H9 (cell line): ENCODE measurements at regions not wholly inside any gene's neighbourhood (a gene's known extent, or its start where the extent isn't known, plus 50 kb on each side); places are given as distances from the start of the nearest gene placed in this dataset.

Source experiments
- DNase-seq: peaks from one replicate; pipeline ENCODE4 v3.0.0-alpha.2; 2017
- H2AFZ ChIP-seq: one replicate; pipeline ENCODE4 v1.6.1; 2013; ENCODE audit warnings: mild to moderate bottlenecking, low read length, control low read depth, moderate library complexity
- H2AK5ac ChIP-seq: 2 replicates; pipeline ENCODE4 v1.6.1; 2013; ENCODE audit warnings: low read length, control low read depth, mixed read lengths; ENCODE audit not compliant: insufficient read length
- H2BK120ac ChIP-seq: one replicate; pipeline ENCODE4 v1.6.1; 2013; ENCODE audit warnings: low read depth, mild to moderate bottlenecking, low read length, control low read depth, inconsistent platforms; ENCODE audit not compliant: poor library complexity, severe bottlenecking
- H2BK12ac ChIP-seq: 2 replicates; pipeline ENCODE4 v1.6.1; 2013; ENCODE audit warnings: low read length, control low read depth, mixed read lengths, low read depth; ENCODE audit not compliant: insufficient read length
- H2BK15ac ChIP-seq: 2 replicates; pipeline ENCODE4 v1.6.1; 2013; ENCODE audit warnings: low read depth, low read length, control low read depth
- H2BK20ac ChIP-seq: one replicate; pipeline ENCODE4 v1.6.1; 2013; ENCODE audit warnings: low read depth, mild to moderate bottlenecking, low read length, control low read depth, inconsistent platforms; ENCODE audit not compliant: poor library complexity, severe bottlenecking
- H2BK5ac ChIP-seq: 2 replicates; pipeline ENCODE4 v1.6.1; 2013; ENCODE audit warnings: low read length, control low read depth, mixed read lengths; ENCODE audit not compliant: insufficient read length
- H3K14ac ChIP-seq: 2 replicates; pipeline ENCODE4 v1.6.1; 2013; ENCODE audit warnings: low read length, control low read depth; ENCODE audit not compliant: insufficient read depth
- H3K18ac ChIP-seq: 2 replicates; pipeline ENCODE4 v1.6.1; 2013; ENCODE audit warnings: low read depth, mild to moderate bottlenecking, mixed read lengths, low read length, control low read depth; ENCODE audit not compliant: insufficient read length
- H3K23ac ChIP-seq: 2 replicates; pipeline ENCODE4 v1.6.1; 2013; ENCODE audit warnings: low read length, control low read depth, mixed read lengths, low read depth; ENCODE audit not compliant: insufficient read length
- H3K23me2 ChIP-seq: 2 replicates; pipeline ENCODE4 v1.6.1; 2013; ENCODE audit warnings: low read depth, mild to moderate bottlenecking, mixed read lengths, low read length, control low read depth; ENCODE audit not compliant: insufficient read length, poor library complexity, severe bottlenecking
- H3K27ac ChIP-seq: 2 replicates; pipeline ENCODE4 v1.5.1; 2013; ENCODE audit warnings: low read length, control low read depth, mixed read lengths, low read depth; ENCODE audit not compliant: insufficient read length
- H3K27me3 ChIP-seq: 2 replicates; pipeline ENCODE4 v1.6.1; 2013; ENCODE audit warnings: low read length, control low read depth, inconsistent platforms; ENCODE audit not compliant: insufficient read depth
- H3K4ac ChIP-seq: 2 replicates; pipeline ENCODE4 v1.6.1; 2013; ENCODE audit warnings: low read depth, mild to moderate bottlenecking, control low read depth, inconsistent platforms, low read length, moderate library complexity
- H3K4me1 ChIP-seq: 2 replicates; pipeline ENCODE4 v1.6.1; 2013; ENCODE audit warnings: low read length, control low read depth, inconsistent platforms; ENCODE audit not compliant: insufficient read depth
- H3K4me2 ChIP-seq: 2 replicates; pipeline ENCODE4 v1.6.1; 2013; ENCODE audit warnings: low read length, control low read depth, mixed read lengths; ENCODE audit not compliant: insufficient read length, insufficient read depth
- H3K56ac ChIP-seq: 2 replicates; pipeline ENCODE4 v1.6.1; 2013; ENCODE audit warnings: low read depth, mild to moderate bottlenecking, mixed read lengths, low read length, control low read depth; ENCODE audit not compliant: insufficient read length
- H3K79me1 ChIP-seq: 2 replicates; pipeline ENCODE4 v1.6.1; 2013; ENCODE audit warnings: low read depth, mild to moderate bottlenecking, moderate library complexity, low read length, control low read depth, inconsistent platforms; ENCODE audit not compliant: insufficient read depth, poor library complexity, severe bottlenecking
- H3K79me2 ChIP-seq: 2 replicates; pipeline ENCODE4 v1.6.1; 2013; ENCODE audit warnings: low read length, control low read depth, inconsistent platforms; ENCODE audit not compliant: insufficient read depth
- H3K9ac ChIP-seq: 2 replicates; pipeline ENCODE4 v1.6.1; 2013; ENCODE audit warnings: low read length, control low read depth, mixed read lengths; ENCODE audit not compliant: insufficient read length; ENCODE audit errors: extremely low read depth
- H3K9me3 ChIP-seq: one replicate; pipeline ENCODE4 v1.6.1; 2013; ENCODE audit warnings: low read depth, low read length, inconsistent platforms; ENCODE audit not compliant: control insufficient read depth
- H3T11ph ChIP-seq: one replicate; pipeline ENCODE4 v1.6.1; 2013; ENCODE audit warnings: mild to moderate bottlenecking, low read length, control low read depth, inconsistent platforms
- H4K20me1 ChIP-seq: one replicate; pipeline ENCODE4 v1.6.1; 2013; ENCODE audit not compliant: control insufficient read depth, insufficient read length, insufficient read depth
- H4K5ac ChIP-seq: 2 replicates; pipeline ENCODE4 v1.6.1; 2013; ENCODE audit warnings: low read depth, mild to moderate bottlenecking, mixed read lengths, low read length, control low read depth; ENCODE audit not compliant: insufficient read length
- H4K8ac ChIP-seq: replicated peaks from 2 replicates; pipeline ENCODE4 v1.6.1; 2013; ENCODE audit warnings: low read length, control low read depth, mixed read lengths, low read depth; ENCODE audit not compliant: insufficient read length
- H4K91ac ChIP-seq: 2 replicates; pipeline ENCODE4 v1.6.1; 2013; ENCODE audit warnings: low read depth, mild to moderate bottlenecking, moderate library complexity, mixed read lengths, low read length, control low read depth; ENCODE audit not compliant: insufficient read length
- H3K27ac Mint-ChIP-seq, 3 experiments: 2 replicates in 2 of 3; 3 replicates in 1 of 3; pipeline ENCODE4 v1.8.0; 2020 to 2021; ENCODE audit warnings: mixed read lengths in 3 of 3, mild to moderate bottlenecking in 1 of 3, moderate library complexity in 1 of 3
- H3K27me3 Mint-ChIP-seq: 2 replicates; pipeline ENCODE4 v1.8.0; 2021; ENCODE audit warnings: low read depth, mild to moderate bottlenecking, moderate library complexity, mixed read lengths
- H3K36me3 Mint-ChIP-seq, 3 experiments: 2 replicates in 2 of 3; 3 replicates in 1 of 3; pipeline ENCODE4 v1.8.0; 2020 to 2021; ENCODE audit warnings: low read depth in 3 of 3, mixed read lengths in 3 of 3; ENCODE audit not compliant: insufficient read depth in 1 of 3
- H3K4me1 Mint-ChIP-seq, 2 experiments: 2 replicates each; pipeline ENCODE4 v1.8.0; 2020; ENCODE audit warnings: mixed read lengths in 2 of 2
- H3K4me3 Mint-ChIP-seq, 2 experiments: 2 replicates in 1 of 2; 3 replicates in 1 of 2; pipeline ENCODE4 v1.8.0; 2020 to 2021; ENCODE audit warnings: mild to moderate bottlenecking in 2 of 2, mixed read lengths in 2 of 2, moderate library complexity in 1 of 2
- H3K9me3 Mint-ChIP-seq, 2 experiments: 2 replicates in 1 of 2; 3 replicates in 1 of 2; pipeline ENCODE4 v1.8.0; 2020; ENCODE audit warnings: mild to moderate bottlenecking in 2 of 2, mixed read lengths in 2 of 2, moderate library complexity in 1 of 2
- WGBS: extraction: QIAGEN DNeasy Blood & Tissue Kit; methylation state at CpG from one replicate; pipeline ENCODE4 v1.1.7; 2013; ENCODE audit warnings: missing lambda C conversion rate, low lambda C conversion rate, mixed read lengths; ENCODE audit not compliant: insufficient read length; ENCODE audit errors: extremely low coverage; 5-methylcytosine and 5-hydroxymethylcytosine counted together
- TF ChIP-seq, protein P1 (sequence below): fragments of 200-600 bp; sonication (generic); conservative IDR thresholded peaks from 3 replicates; pipeline ENCODE4 v1.8.0; 2021; ENCODE audit warnings: antibody characterized with exemption, mild to moderate bottlenecking

DNA sequence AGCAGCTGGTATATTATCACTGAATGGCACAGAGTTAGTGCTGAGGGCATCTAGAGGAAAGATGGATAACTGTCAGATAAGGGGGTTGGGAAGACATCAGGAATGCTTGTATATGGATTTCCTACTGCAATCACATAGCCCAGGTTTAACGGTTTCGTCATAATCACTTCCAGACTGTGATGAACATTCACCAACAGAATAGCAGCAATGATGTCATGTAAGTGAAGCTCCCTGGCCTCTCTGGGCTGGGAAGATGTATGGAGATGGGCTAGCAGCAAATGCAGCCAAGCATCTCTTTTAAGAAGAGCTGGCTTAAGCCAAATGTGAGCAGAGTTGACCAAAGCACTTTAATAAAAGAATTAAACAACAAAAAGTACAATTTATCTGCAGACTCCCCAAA lies 714.6 kb downstream of the GALC start:
- Histone ChIP-seq H3K79me2 (no peaks in the 10 kb centered on the region), H3K79me1 (no peaks in the 10 kb centered on the region), H2BK5ac (no peak overlapping the region), H3K4ac (no peak overlapping the region), H3K23ac (no peak overlapping the region), H2BK20ac (no peak overlapping the region), H4K20me1 (no peaks in the 10 kb centered on the region), H3K27ac (no peak overlapping the region), H3K9ac (no peak overlapping the region), H2AFZ (no peak overlapping the region), H4K91ac (no peak overlapping the region), H3K27me3 (no peaks in the 10 kb centered on the region), H3K56ac (no peak overlapping the region), H3K9me3 (no peaks in the 10 kb centered on the region), H3K4me1 (no peaks in the 10 kb centered on the region), H3K23me2 (no peaks in the 10 kb centered on the region), H4K5ac (no peak overlapping the region), H2BK15ac (no peak overlapping the region), H2BK12ac (no peak overlapping the region), H3T11ph (no peak overlapping the region), H2BK120ac (no peak overlapping the region), H4K8ac (no peak overlapping the region), H2AK5ac (no peak overlapping the region), H3K18ac (no peak overlapping the region), H3K4me2 (no peak overlapping the region), H3K14ac (no peak overlapping the region)
- no peaks in the 10 kb centered on the region for H3K4me1 Mint-ChIP-seq
- H3K27ac Mint-ChIP-seq: no peak overlapping the region
- no peaks in the 10 kb centered on the region for H3K27me3 Mint-ChIP-seq
- H3K9me3 Mint-ChIP-seq: no peaks in the 10 kb centered on the region
- no peak for DNase-seq
- H3K4me3 Mint-ChIP-seq: no peak overlapping the region
- no peaks in the 10 kb centered on the region for H3K36me3 Mint-ChIP-seq
- no CpG with 5 or more reads among the region's 2 CpGs for WGBS
- TF ChIP-seq, protein P1, sequence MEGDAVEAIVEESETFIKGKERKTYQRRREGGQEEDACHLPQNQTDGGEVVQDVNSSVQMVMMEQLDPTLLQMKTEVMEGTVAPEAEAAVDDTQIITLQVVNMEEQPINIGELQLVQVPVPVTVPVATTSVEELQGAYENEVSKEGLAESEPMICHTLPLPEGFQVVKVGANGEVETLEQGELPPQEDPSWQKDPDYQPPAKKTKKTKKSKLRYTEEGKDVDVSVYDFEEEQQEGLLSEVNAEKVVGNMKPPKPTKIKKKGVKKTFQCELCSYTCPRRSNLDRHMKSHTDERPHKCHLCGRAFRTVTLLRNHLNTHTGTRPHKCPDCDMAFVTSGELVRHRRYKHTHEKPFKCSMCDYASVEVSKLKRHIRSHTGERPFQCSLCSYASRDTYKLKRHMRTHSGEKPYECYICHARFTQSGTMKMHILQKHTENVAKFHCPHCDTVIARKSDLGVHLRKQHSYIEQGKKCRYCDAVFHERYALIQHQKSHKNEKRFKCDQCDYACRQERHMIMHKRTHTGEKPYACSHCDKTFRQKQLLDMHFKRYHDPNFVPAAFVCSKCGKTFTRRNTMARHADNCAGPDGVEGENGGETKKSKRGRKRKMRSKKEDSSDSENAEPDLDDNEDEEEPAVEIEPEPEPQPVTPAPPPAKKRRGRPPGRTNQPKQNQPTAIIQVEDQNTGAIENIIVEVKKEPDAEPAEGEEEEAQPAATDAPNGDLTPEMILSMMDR: no peak
